NCI-H2227 (cell line): ENCODE measurements at regions not wholly inside any gene's neighbourhood (a gene's known extent, or its start where the extent isn't known, plus 50 kb on each side); places are given as distances from the start of the nearest gene placed in this dataset.

Source experiments
- DNase-seq: peaks from one replicate; lab custom pipeline; 2025; ENCODE audit not compliant: unreplicated experiment; lab: John Stamatoyannopoulos, UW

DNA sequence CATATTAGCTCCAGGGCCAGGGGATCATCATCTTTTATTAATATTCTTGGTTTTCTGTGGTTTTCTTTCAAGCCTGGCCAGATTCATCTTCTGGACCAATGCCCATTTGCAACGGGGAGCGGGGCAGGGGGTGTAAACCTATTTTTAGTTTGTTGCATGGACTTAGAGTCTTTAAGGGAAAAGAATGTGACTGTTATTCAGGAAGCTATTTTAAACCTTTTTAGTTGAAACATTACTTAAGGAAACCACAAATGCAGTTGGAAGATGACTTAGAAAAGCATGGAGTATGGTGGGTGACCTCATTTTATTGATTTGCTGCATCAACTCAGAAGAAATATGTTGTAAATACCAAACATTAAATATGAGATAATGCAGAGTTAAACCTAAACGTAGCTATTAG lies 368.4 kb upstream of the E2F7 start:
- DNase-seq: no peak

DNA sequence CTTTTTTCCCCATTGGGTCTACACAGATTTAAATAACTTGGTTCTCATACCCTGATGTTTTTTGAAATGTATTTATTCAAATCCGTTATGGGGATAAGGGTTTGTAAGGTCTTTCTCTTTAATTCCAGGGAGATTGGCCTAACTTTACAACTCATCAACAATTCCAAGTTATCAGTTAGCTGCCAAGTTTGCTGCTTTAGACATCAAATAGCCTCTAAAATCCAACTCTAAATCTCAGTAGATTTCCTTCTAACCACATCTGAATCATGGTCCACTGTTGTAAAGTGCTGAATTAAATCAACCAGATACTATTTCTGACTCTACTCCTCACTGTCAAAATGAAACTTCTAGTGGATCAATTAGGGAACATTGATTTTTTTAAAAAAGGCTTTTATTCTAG lies 364.1 kb upstream of the E2F7 start:
- no peak for DNase-seq

DNA sequence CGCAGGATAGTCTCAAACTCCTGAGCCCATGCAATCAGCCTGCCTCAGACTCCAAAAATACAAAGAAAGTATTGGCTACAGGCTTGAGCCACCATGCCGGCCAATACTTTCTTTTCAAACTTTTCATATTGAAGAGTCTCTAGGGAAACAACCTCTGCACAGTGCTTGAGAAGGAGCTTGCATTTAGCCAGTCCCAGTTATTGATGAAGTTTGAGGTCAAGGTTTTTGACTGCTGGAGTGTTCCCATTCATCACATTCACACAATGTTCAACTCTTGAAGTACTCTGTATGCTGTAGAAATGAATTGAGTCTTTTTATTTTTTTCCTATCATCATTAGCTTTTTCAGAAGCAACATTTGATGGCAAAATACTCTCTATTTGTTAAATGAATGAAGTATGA lies 355.8 kb upstream of the E2F7 start:
- no peak for DNase-seq

DNA sequence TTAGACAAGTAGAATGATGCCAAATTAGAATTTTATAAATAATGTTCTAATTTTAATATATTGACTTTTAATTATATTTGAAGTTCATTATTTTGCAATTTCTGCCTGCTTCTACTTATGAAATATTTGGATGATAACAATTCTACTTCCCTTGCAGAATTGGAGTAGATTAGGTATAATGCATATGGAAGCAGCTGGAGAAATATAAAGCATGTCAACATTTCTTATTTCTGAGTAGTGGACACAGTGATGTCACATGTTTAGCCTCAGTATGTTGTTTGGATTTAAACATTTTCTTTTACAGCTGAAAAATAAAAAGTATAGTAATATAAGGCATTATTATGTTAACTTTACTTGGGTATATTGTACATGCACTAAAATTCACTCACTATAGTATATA lies 344.2 kb upstream of the E2F7 start:
- DNase-seq: no peak

DNA sequence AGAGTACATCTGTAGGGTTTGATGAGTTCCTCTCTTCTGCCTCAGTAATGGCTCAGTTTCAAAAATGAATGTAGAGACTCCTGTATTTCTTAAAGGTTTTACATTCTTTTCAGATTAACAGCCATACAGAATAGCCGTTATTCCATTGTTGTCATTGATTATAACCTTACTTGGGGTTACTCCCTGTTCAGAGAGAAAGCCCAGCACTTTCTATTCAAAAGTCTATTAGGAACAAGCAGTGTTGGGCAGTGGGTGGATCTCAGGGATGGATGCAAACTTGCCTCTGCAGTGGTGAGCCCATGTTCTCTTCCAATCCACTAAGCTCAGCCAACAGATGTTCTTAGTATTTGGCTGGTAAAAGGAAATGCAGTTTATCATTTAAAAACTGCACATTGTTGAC lies 342.6 kb upstream of the E2F7 start:
- no peak for DNase-seq

DNA sequence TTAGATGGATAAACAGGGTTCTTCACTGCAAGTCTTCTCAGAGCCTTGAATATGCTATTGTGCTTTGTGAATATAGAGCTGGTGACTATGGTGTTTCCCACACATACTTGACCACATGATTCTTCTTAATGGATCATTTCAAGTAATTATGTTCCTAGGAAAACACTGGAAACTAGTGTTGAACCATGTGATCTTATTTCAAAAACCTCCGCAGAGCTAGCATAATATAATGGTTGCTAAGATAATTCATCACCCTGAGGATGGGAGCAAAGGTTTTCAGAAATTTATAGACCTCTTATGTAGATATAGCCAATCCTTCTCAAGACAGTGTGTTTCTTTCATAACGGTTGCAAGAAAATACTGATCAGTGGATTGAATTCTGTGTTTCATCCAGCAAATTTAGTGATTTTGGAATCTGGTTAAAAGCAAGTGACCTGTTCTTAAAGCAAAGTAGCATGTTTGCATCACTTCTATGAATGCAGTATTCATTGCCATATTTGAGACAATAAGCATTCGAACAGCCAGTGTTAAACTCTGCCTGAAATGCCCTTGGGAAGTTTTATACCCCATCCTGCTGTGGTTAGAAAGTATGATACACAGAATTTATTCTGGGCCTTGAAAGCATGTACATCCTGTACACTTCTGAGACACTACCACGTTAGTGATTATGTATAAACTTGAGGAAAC lies 341.0 kb upstream of the E2F7 start:
- DNase-seq: no peak

DNA sequence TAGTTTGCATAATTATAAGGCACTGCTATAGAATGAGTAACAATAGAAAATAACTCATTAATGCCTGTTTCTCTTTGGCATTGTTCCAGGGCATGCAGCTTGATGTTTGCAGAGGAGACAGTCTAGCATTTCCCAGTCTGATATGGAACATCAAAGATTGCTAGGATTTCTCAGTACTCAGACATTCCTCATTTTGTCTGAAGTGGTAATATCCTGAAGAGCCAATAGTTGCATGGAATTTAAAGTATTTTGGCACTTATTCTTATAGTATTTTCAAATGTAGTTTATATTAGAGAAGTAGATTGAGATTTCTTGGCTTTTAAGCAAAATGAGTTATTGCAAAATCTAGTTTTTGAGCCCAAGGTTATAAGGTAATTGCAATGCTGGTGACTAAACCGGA lies 337.3 kb upstream of the E2F7 start:
- peak; percentile 7 for DNase-seq

DNA sequence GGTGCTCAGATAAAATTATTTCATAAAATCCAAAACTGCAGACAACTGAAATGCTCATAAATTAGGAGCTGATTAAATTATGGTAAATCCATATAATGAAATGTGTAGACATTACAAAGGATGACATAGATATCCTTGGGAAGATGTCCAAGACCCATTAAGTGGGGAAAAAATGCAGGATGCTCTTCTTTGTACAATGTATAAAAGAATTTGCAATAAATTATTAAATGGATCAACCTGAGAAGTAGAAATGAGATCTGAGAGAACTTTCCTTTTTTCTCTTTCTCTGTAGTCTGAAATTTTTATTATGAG lies 336.4 kb upstream of the E2F7 start:
- no peak for DNase-seq

DNA sequence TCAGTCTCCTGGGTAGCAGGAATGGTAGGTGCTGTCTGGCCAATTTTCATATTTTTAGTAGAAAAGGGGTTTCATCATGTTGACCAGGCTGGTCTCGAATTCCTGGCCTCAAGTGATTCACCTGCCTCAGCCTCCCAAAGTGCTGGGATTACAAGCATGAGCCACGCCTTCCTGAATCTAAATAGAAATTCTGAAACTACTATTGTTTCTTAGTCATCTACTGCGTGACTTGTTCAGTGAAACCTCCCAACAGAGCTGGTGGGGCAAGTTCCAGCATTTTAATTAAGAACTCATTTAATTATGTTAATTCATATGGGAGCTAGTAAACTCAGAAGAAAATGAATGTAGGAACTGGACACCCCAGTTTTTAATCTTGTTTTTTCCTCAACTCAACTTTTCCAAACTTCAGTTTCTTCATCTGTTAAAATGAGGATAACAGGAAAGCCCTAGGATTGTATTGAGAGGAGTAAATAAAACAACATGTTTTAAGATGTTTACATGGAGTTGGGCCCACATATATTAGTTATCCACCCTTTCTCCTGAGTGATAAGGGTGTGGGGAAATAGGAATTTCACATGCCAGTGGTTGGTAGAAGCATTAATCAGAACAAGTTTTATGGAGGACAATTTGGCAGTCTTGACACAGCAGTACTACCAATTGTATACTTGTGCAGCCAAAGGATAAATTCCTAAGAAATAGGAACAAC lies 335.8 kb upstream of the E2F7 start:
- no peak for DNase-seq

DNA sequence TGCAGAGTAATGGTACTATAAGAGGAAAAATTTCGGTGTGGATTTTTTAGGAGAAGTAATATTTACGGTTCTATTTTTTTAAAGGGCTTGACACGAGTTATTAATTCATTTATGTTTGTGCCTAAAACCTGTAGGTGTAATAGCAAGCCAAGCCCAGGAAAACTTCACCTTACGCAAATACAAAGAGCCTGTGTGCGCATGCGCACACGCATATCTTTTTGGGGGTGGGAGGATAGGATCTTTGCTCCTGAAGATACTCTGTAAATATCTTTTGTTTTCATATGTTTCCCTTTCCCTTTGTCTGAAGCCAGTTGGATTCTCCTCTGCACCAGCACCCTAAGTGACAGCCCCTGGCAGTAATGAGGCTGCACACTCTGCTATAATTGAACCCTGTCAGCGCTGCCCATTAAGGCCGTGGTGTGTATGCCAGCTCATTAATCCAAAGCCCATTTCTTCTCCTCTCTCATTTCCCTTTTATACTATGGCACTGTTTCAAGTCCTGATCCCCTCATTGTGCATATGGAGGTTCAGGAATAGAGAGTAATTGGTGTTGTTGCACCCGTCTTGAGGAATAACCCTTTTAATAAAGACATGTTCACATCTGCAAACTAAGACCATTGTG lies 327.2 kb upstream of the E2F7 start:
- DNase-seq: no peak

DNA sequence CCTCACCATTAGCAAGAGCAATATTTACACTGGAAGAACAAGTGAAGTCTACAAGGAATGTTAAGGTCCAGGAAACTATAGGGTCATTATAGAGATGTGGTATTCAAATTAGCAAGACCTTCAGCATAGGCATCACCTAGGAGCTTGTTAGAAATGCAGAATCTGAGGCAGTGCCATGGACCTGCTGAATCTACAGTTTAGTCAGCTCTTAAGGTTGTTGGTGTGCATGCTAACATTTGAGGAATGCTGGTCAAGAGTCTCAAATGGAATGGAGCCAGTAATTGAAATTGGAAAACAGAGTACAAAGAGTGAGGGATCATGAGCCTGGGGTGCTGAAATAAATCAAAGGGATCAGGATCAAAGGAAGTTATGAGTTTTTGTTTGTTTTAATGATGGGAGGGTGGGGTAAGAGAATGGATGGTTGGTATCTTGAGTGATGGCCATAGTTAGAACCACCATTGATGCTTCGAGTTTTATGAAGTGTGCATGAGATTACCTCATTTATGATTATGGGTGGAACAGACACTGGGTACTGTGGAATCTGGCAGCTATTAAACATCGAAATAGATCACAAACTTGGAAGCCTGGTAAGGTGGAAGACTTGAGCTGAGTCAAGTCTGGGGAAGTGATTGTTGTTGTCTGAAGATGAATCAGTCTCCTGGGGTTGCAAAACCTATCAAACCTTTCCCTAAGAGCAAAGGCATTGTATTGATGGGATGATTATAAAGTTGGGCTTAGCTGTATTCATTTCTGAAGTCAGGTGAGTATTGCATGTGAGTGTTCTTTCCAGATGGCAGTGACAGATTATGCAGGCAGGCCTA lies 323.3 kb upstream of the E2F7 start:
- no peak for DNase-seq

DNA sequence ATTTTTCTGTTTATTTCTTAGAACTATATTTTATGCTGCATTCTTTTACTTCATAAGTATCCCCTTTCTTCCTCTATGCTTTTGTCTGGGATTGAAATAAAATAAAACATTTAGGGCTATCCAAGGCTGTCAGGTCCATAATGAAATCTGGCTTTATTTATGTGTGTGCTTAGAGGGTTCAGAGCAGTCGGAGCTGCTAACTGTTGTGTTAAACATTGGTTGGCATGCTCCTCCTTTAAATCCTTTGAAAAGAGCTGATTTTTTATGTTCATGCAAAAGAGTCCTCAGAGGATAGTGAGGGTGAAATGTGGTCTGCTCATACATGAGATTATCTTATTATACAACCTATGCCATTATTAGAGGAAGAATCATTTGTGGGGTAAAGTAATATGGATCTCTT lies 322.3 kb upstream of the E2F7 start:
- no peak for DNase-seq

DNA sequence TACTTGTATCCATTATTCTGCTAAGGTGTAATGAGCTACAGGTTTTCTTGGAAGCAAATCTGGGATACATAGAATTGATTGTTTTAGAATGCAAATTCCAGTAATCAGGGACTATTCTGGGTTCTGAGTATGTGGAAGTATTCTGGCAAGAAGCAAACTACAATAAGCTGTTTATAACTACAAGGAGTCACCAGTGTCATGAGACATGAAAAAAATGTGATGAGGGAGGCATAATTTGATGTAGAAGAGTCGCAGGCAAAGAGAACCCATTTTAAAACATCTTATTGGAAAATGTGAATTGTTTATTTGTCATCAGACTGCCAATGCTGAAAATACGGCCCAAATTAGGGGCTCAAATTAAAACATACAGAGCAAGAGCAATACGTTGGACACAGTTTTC lies 321.8 kb upstream of the E2F7 start:
- DNase-seq: no peak

DNA sequence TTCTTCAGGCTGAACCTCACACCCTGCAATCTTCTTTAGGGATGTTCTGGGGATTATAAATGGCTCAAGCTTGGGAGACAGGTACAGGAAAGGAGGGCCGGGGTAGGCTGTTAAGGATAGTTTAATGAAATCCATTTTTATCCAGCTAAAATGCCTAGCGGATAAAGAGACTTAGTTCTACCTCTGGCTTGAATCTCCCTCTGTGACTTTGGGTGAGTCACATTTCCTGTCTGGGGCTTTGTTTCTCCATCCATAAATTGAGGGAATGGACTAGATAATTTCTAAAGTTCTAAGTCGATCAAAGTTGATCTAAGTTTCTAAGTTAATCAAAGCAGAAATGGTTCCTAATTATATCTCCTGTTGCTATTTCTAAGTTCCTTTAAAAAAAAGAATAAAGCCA lies 319.6 kb upstream of the E2F7 start:
- no peak for DNase-seq

DNA sequence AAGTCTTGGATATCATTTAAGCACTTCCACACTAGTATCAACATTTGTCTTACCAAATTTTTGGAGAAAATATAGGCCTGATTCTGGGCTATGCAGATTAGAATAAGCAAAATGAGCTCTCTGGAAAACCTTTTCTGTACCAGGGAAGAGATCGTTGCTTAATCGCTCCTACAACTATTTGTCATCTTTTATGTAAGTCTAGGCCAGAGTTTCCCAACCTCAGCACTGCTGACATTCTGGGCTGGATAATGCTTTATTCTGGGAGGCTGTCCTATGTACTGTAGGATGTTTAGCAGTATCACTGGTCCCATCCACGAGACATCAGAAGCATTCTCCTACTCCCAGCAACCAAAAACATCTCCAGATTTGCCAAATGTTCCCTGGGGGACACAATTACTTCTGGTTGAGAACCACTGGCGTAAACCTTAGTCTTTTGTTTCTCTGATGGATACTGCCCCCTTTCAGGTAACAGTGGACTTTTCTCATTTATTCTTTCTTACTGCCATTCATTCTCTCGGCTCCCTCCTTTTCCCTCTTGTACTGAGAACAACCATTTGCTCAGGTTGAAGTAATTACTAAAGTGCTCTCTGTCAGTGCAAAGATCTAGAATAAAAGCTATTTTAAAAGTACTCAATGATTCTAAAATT lies 316.9 kb upstream of the E2F7 start:
- DNase-seq: no peak

DNA sequence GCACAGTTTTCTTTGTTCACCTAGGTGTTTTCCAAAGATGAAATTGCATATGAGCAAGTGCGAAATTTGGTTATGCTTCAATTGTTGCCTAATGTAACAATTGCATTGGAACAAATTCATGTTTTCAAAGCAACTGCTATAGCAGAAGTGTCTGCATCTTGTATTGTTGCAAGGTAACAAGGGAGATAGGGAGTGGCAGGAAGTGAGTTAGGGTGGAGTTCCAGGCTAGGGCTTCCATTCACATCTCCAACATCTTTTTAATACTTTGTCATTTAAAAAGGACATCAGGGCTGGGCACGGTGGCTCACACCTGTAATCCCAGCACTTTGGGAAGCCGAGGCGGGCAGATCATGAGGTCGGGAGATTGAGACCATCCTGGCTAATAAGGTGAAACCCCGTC lies 312.3 kb upstream of the E2F7 start:
- no peak for DNase-seq

DNA sequence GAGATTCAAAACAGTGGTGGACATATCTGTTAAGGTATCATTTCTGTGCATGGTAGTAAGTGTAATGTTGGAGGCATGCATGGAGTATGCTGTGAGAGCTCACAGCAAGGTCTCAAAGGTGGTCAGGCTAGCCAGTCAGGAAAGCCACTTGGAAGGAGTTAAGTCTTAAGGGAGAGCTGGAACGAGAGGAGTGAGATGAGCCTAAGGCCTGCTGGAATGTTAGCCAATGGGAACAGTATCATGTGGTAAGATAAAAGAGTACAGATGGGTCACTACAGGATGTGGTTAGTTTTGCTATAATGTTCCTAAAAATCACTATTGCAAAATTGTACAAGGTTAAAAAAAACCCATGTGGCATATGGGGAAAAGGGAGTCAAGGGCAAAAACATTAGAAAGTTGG lies 311.7 kb upstream of the E2F7 start:
- DNase-seq: no peak

DNA sequence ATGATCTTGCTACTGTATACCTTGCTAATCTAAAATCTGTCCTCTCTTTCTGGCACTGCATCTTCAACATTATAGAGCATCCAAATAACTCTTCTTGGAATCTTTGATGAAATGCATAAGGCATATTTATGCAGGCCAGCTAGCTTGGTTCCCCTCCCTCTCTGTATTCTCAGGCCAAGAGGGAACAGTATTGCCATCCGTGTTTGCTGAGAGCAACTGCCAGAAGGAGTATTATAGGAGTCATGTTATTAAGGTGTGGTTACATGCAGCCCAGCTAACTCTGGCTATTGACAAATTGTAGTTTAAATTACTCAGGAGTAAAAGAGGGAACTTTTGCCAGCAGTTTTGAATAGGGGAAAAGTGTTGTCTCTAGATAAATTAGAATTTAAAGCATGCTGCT lies 309.3 kb upstream of the E2F7 start:
- no peak for DNase-seq

DNA sequence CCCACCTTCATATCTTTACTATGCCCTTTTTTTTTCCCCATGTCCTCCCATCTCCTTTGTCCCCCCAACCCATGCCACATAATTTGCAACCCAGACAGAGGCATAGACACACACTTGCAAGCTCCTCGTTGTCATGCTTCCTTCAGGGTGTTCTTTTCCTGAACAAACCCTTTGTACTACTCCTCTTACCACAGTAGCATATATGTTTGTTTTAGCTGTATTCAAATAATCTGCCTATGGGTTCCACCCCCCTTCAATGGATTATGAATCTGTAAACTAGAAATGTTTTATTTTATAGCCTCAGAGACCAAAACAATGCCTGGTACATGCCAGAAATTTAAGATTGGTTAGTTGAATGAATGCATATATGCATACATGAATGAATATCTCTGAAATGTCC lies 307.1 kb upstream of the E2F7 start:
- DNase-seq: no peak

DNA sequence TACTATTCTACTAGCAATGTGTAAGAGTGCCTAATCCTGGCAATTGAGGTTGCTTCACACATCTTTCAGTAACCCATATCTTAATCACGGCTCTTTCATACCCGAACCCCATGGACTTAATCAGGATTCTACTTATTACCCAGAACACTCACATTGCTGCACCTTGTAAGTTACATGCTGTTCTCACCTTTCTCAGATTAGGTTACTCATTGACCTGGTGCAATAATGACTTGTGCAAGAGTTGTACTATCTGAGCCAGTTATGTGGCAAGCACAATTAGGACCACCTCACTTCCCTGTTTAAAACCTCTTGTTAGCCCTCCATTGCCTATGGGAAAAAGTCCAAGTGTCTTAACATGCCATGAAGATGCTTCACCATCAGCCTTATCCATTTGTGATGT lies 306.7 kb upstream of the E2F7 start:
- no peak for DNase-seq

DNA sequence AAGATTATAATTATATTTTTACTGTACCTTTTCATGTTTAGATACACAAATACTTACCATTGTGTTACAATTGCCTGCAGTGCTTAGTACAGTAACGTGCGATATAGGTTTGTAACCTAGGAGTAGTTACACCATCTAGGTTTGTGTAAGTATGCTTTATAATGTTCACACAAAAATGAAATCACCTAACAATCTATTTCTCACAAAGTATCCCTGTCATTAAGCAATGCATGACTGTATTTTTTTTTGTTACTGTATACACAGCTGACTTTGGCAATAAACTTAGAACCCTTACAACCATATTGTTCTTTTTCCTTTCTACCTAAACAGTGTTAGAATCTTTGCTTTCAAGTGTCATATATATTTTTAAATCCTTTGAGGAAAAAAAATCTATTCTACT lies 303.0 kb upstream of the E2F7 start:
- DNase-seq: no peak

DNA sequence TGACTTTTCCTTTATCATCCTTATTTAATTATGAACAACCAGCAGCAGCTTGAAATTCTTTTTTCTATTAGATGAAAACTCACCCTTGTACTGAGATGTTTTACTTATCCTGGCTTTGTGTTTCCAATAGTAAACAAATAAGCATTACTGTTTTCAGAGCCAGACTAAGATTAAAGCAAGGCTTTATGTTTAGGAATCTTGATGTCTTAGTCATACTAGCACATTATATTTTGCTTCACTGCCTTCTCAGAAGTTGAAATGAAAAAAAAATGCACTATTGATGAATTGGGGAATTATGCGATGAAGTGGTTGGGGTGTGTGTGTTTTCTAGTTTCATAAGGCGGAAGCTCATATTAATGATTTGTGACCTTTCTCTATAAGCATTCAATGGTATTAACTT lies 301.2 kb upstream of the E2F7 start:
- no peak for DNase-seq
